Prostate gland (tissue), 2 donors: ENCODE measurements at regions not wholly inside any gene's neighbourhood (a gene's known extent, or its start where the extent isn't known, plus 50 kb on each side); places are given as distances from the start of the nearest gene placed in this dataset.

ENCODE experiments used
- DNase-seq: peaks from one replicate; pipeline ENCODE4 v3.0.0-alpha.2; 2019; ENCODE audit warnings: low spot score
- H3K27ac ChIP-seq, 2 donors: fragments of 200-600 bp; sonication (generic); 2 replicates each; pipeline ENCODE4 v1.5.1; 2017 to 2019
- H3K27me3 ChIP-seq: fragments of 200-600 bp; sonication (generic); replicated peaks from 2 replicates; pipeline ENCODE4 v1.5.1; 2019; ENCODE audit not compliant: insufficient read depth
- H3K36me3 ChIP-seq, 2 donors: fragments of 200-600 bp; sonication (generic); 1 replicate in 1 of 2; 2 replicates in 1 of 2; pipeline versions ENCODE4 v1.5.1 to v1.8.1; 2017 to 2019
- H3K4me1 ChIP-seq: fragments of 200-600 bp; sonication (generic); replicated peaks from 2 replicates; pipeline ENCODE4 v1.5.1; 2019
- H3K4me3 ChIP-seq, 2 donors: fragments of 200-600 bp; sonication (generic); 2 replicates each; pipeline ENCODE4 v1.5.1; 2017 to 2019
- H3K9me3 ChIP-seq: fragments of 200-600 bp; sonication (generic); 2 replicates; pipeline ENCODE4 v1.5.1; 2017
- CTCF ChIP-seq, 4 experiments: fragments of 200-600 bp in 2 of 4; fragments of 450-650 bp in 2 of 4; sonication (generic) in 2 of 4; IDR thresholded peaks; 1 replicate in 3 of 4; 2 replicates in 1 of 4; pipeline ENCODE4 v1.5.1; 2016 to 2019; ENCODE audit warnings: antibody characterized with exemption in 4 of 4, mild to moderate bottlenecking in 2 of 4, moderate library complexity in 2 of 4
- POLR2A ChIP-seq: fragments of 450-650 bp; IDR thresholded peaks from one replicate; pipeline ENCODE4 v1.6.1; 2016; ENCODE audit warnings: antibody characterized with exemption, mild to moderate bottlenecking
- POLR2AphosphoS5 ChIP-seq: sonication (generic); formaldehyde crosslinking; IDR thresholded peaks from one replicate; pipeline ENCODE4 v1.6.1; 2017; ENCODE audit warnings: antibody characterized with exemption
- WGBS: methylation state at CpG from one replicate; pipeline ENCODE4 v1.1.5; 2018; 5-methylcytosine and 5-hydroxymethylcytosine counted together
- intact Hi-C: fragments of 100-400 bp; cut with DNase I; formaldehyde crosslinking; loops from one replicate; pipeline ENCODE4 v1.14.2; 2022

GRCh38 chr5:74433896-74434829 is 206.4 kb downstream of the ENC1 start:
- no peak for DNase-seq
- Histone ChIP-seq H3K27me3 (no peaks in the 10 kb centered on the region), H3K9me3 (no peaks in the 10 kb centered on the region), H3K4me1 (no peaks in the 10 kb centered on the region), H3K36me3 (no peaks in the 10 kb centered on the region), H3K4me3 (no peak overlapping the region), H3K27ac (no peak overlapping the region)
- WGBS, result 27% methylated on average over 9 of the region's 9 CpGs
- no peak for TF ChIP-seq CTCF (IDR thresholded peaks at IDR 0.05)
- TF ChIP-seq POLR2A, result no peak
- no peak for TF ChIP-seq POLR2AphosphoS5
- intact Hi-C loops, result no loop called here

GRCh38 chr5:74433255-74433895 is 207.2 kb downstream of the ENC1 start:
- H3K27ac ChIP-seq, result no peak overlapping the region
- H3K4me1 ChIP-seq, result no peaks in the 10 kb centered on the region
- intact Hi-C loops, result no loop called here
- no peaks in the 10 kb centered on the region for H3K36me3 ChIP-seq
- 55% methylated on average over 7 of the region's 7 CpGs for WGBS
- DNase-seq, result no peak
- H3K9me3 ChIP-seq, result no peaks in the 10 kb centered on the region
- H3K4me3 ChIP-seq, result no peak overlapping the region
- TF ChIP-seq CTCF (IDR thresholded peaks at IDR 0.05) (no peak), POLR2A (no peak), POLR2AphosphoS5 (no peak)
- no peaks in the 10 kb centered on the region for H3K27me3 ChIP-seq

GRCh38 chr5:74432721-74433120 is 207.8 kb downstream of the ENC1 start:
- H3K4me3 ChIP-seq, result no peak overlapping the region
- H3K4me1 ChIP-seq, result no peaks in the 10 kb centered on the region
- WGBS, result 81% methylated on average over 4 of the region's 4 CpGs
- no peak overlapping the region for H3K27ac ChIP-seq
- no peak for DNase-seq
- no peaks in the 10 kb centered on the region for H3K9me3 ChIP-seq
- TF ChIP-seq POLR2A, result no peak
- TF ChIP-seq CTCF (IDR thresholded peaks at IDR 0.05), result no peak
- no peak for TF ChIP-seq POLR2AphosphoS5
- intact Hi-C loops, result no loop called here
- H3K36me3 ChIP-seq, result no peaks in the 10 kb centered on the region
- H3K27me3 ChIP-seq, result no peaks in the 10 kb centered on the region

- Histone ChIP-seq H3K27me3 (no peaks in the 10 kb centered on the region), H3K4me1 (no peaks in the 10 kb centered on the region), H3K4me3 (no peak overlapping the region), H3K9me3 (no peaks in the 10 kb centered on the region), H3K27ac (no peak overlapping the region), H3K36me3 (no peaks in the 10 kb centered on the region)
- intact Hi-C loops, result no loop called here
- no peak for TF ChIP-seq CTCF (IDR thresholded peaks at IDR 0.05)
- no peak for TF ChIP-seq POLR2A
- no peak for TF ChIP-seq POLR2AphosphoS5
- DNase-seq, result peak; percentile 48
- 45% methylated on average over 7 of the region's 7 CpGs for WGBS
Measured at GRCh38 chr5:74432216-74432615, 208.3 kb downstream of the ENC1 start.

- H3K36me3 ChIP-seq, result no peaks in the 10 kb centered on the region
- no peak for DNase-seq
- no peak overlapping the region for H3K4me3 ChIP-seq
- 95% methylated on average over 2 of the region's 2 CpGs for WGBS
- no peak overlapping the region for H3K27ac ChIP-seq
- no peaks in the 10 kb centered on the region for H3K9me3 ChIP-seq
- no peak for TF ChIP-seq POLR2AphosphoS5
- TF ChIP-seq CTCF (IDR thresholded peaks at IDR 0.05), result no peak
- no peak for TF ChIP-seq POLR2A
- no peaks in the 10 kb centered on the region for H3K4me1 ChIP-seq
- intact Hi-C loops, result no loop called here
- no peaks in the 10 kb centered on the region for H3K27me3 ChIP-seq
Measured at GRCh38 chr5:74431290-74431669, 209.2 kb downstream of the ENC1 start.
